IMR-90 (cell line): ENCODE measurements at regions not wholly inside any gene's neighbourhood (a gene's known extent, or its start where the extent isn't known, plus 50 kb on each side); places are given as distances from the start of the nearest gene placed in this dataset.

ENCODE experiments used
- ATAC-seq: fragments of 200-7000 bp; cut with Tn5 transposase; 2 replicates; pipeline ENCODE4 v1.9.1; 2020; ENCODE audit warnings: low read depth, mild to moderate bottlenecking, moderate library complexity
- BruUV-seq: library from RNA; stranded (reverse); fragments of 400-500 nt; replicated peaks from 2 replicates; lab custom pipeline; 2021; lab: Mats Ljungman, UMichigan
- CTCF ChIA-PET: fragments of 300-600 bp; formaldehyde crosslinking; extraction: SDS; loops from one replicate; lab custom pipeline; 2021; ENCODE audit warnings: antibody characterized with exemption; lab: Yijun Ruan, JAX
- POLR2A ChIA-PET: fragments of 300-600 bp; sonication (Branson Sonifier 250); formaldehyde crosslinking; loops from one replicate; lab custom pipeline; 2022; ENCODE audit warnings: antibody characterized with exemption; ENCODE audit not compliant: unreplicated experiment; lab: Charles Lee
- DNase-seq: peaks from one replicate; pipeline ENCODE4 v3.0.0; 2013
- H2AFZ ChIP-seq: replicated peaks from 2 replicates; pipeline ENCODE3; 2013; ENCODE audit warnings: low read length, mild to moderate bottlenecking; ENCODE audit not compliant: poor library complexity
- H2AK5ac ChIP-seq: 2 replicates; pipeline ENCODE4 v1.6.1; 2013; ENCODE audit warnings: low read depth, low read length, inconsistent platforms
- H2AK9ac ChIP-seq: replicated peaks from 2 replicates; pipeline ENCODE3; 2013; ENCODE audit warnings: mild to moderate bottlenecking, low read depth, low read length, moderate library complexity; ENCODE audit not compliant: poor library complexity
- H2BK120ac ChIP-seq: 2 replicates; pipeline ENCODE4 v1.6.1; 2013; ENCODE audit warnings: low read depth, low read length, inconsistent platforms
- H2BK15ac ChIP-seq: 3 replicates; pipeline ENCODE4 v1.6.1; 2013; ENCODE audit warnings: low read depth, low read length, inconsistent platforms
- H2BK20ac ChIP-seq: 2 replicates; pipeline ENCODE4 v1.6.1; 2013; ENCODE audit warnings: low read depth, mild to moderate bottlenecking, inconsistent platforms, low read length, moderate library complexity
- H2BK5ac ChIP-seq: 2 replicates; pipeline ENCODE4 v1.6.1; 2013; ENCODE audit warnings: mild to moderate bottlenecking, low read depth, low read length, inconsistent platforms; ENCODE audit not compliant: poor library complexity, severe bottlenecking
- H3K14ac ChIP-seq: replicated peaks from 2 replicates; pipeline ENCODE4 v1.6.1; 2013; ENCODE audit warnings: low read depth, low read length, inconsistent platforms
- H3K18ac ChIP-seq: 2 replicates; pipeline ENCODE4 v1.6.1; 2013; ENCODE audit warnings: low read depth, low read length, control low read depth
- H3K23ac ChIP-seq: 2 replicates; pipeline ENCODE4 v1.6.1; 2013; ENCODE audit warnings: low read depth, low read length, inconsistent platforms
- H3K27ac ChIP-seq: 2 replicates; pipeline ENCODE4 v1.5.1; 2013; ENCODE audit warnings: mild to moderate bottlenecking, control low read depth, low read length; ENCODE audit not compliant: insufficient read depth
- H3K27me3 ChIP-seq: 2 replicates; pipeline ENCODE4 v1.6.1; 2013; ENCODE audit warnings: low read length; ENCODE audit not compliant: control insufficient read depth, insufficient read depth
- H3K36me3 ChIP-seq: 2 replicates; pipeline ENCODE4 v1.6.1; 2013; ENCODE audit warnings: low read length, mixed read lengths; ENCODE audit not compliant: control insufficient read depth, insufficient read depth
- H3K4ac ChIP-seq: 2 replicates; pipeline ENCODE4 v1.6.1; 2013; ENCODE audit warnings: low read depth, low read length, inconsistent platforms
- H3K4me1 ChIP-seq: 2 replicates; pipeline ENCODE4 v1.6.1; 2013; ENCODE audit warnings: low read length, mixed read lengths; ENCODE audit not compliant: control insufficient read depth, insufficient read depth
- H3K4me2 ChIP-seq: 2 replicates; pipeline ENCODE4 v1.6.1; 2013; ENCODE audit warnings: low read depth, mild to moderate bottlenecking, control low read depth, low read length, moderate library complexity
- H3K4me3 ChIP-seq: 2 replicates; pipeline ENCODE4 v1.5.1; 2013; ENCODE audit warnings: low read depth, mild to moderate bottlenecking, control low read depth, low read length, moderate library complexity; ENCODE audit not compliant: insufficient read depth
- H3K56ac ChIP-seq: 2 replicates; pipeline ENCODE4 v1.6.1; 2013; ENCODE audit warnings: low read length, inconsistent platforms; ENCODE audit not compliant: insufficient read depth; ENCODE audit errors: extremely low read depth
- H3K79me1 ChIP-seq, 2 experiments: 2 replicates each; pipeline ENCODE4 v1.6.1; 2013; ENCODE audit warnings: low read length in 2 of 2, inconsistent platforms in 1 of 2, low read depth in 1 of 2
- H3K9ac ChIP-seq: 2 replicates; pipeline ENCODE4 v1.6.1; 2013; ENCODE audit warnings: low read depth, low read length, control low read depth
- H3K9me1 ChIP-seq: 2 replicates; pipeline ENCODE4 v1.6.1; 2013; ENCODE audit warnings: low read length, inconsistent platforms; ENCODE audit not compliant: insufficient read depth
- H3K9me3 ChIP-seq: 2 replicates; pipeline ENCODE4 v1.6.1; 2013; ENCODE audit warnings: low read length; ENCODE audit not compliant: control insufficient read depth, insufficient read depth
- H4K20me1 ChIP-seq: 2 replicates; pipeline ENCODE4 v1.6.1; 2013; ENCODE audit warnings: low read length, inconsistent platforms; ENCODE audit not compliant: insufficient read depth
- H4K5ac ChIP-seq: 2 replicates; pipeline ENCODE4 v1.6.1; 2013; ENCODE audit warnings: mild to moderate bottlenecking, low read depth, low read length, control low read depth
- H4K8ac ChIP-seq, 2 experiments: 2 replicates each; pipeline ENCODE4 v1.6.1; 2013; ENCODE audit warnings: low read depth in 2 of 2, low read length in 2 of 2, control low read depth in 1 of 2, inconsistent platforms in 1 of 2
- H4K91ac ChIP-seq: 2 replicates; pipeline ENCODE4 v1.6.1; 2013; ENCODE audit warnings: low read depth, low read length, inconsistent platforms; ENCODE audit not compliant: insufficient read depth
- BHLHE40 ChIP-seq: fragments of 150-350 bp; IDR thresholded peaks from 2 replicates; pipeline ENCODE4 v1.6.1; 2016; ENCODE audit warnings: mild to moderate bottlenecking, low read depth, low read length
- CEBPB ChIP-seq: IDR thresholded peaks from 2 replicates; pipeline ENCODE4 v1.6.1; 2012; ENCODE audit warnings: low read depth, low read length, improper control_type of control experiment
- CHD1 ChIP-seq: IDR thresholded peaks from 2 replicates; pipeline ENCODE4 v1.6.1; 2012; ENCODE audit warnings: low read depth, low read length, improper control_type of control experiment
- FOS ChIP-seq: fragments of 150-350 bp; IDR thresholded peaks from 2 replicates; pipeline ENCODE4 v1.6.1; 2016; ENCODE audit warnings: low read depth, low read length
- MAFK ChIP-seq: IDR thresholded peaks from 2 replicates; pipeline ENCODE4 v1.6.1; 2012; ENCODE audit warnings: low read depth, low read length, improper control_type of control experiment
- MAZ ChIP-seq: IDR thresholded peaks from 2 replicates; pipeline ENCODE4 v1.6.1; 2012; ENCODE audit warnings: low read depth, mild to moderate bottlenecking, low read length, improper control_type of control experiment, moderate library complexity, borderline replicate concordance
- MXI1 ChIP-seq: IDR thresholded peaks from 2 replicates; pipeline ENCODE4 v1.6.1; 2012; ENCODE audit warnings: low read depth, mild to moderate bottlenecking, low read length, moderate library complexity, borderline replicate concordance
- NFE2L2 ChIP-seq: fragments of 150-350 bp; IDR thresholded peaks from 2 replicates; pipeline ENCODE4 v1.6.1; 2016; ENCODE audit warnings: low read depth, mild to moderate bottlenecking, low read length
- POLR2A ChIP-seq: IDR thresholded peaks from 2 replicates; pipeline ENCODE4 v1.6.1; 2012; ENCODE audit warnings: mild to moderate bottlenecking, low read depth, low read length
- RAD21 ChIP-seq: IDR thresholded peaks from 2 replicates; pipeline ENCODE4 v1.6.1; 2012; ENCODE audit warnings: low read length, improper control_type of control experiment
- RCOR1 ChIP-seq: IDR thresholded peaks from 2 replicates; pipeline ENCODE4 v1.6.1; 2012; ENCODE audit warnings: mild to moderate bottlenecking, low read length, improper control_type of control experiment; ENCODE audit not compliant: insufficient replicate concordance
- RFX5 ChIP-seq: IDR thresholded peaks from 2 replicates; pipeline ENCODE4 v1.8.0; 2012; ENCODE audit warnings: low read depth, mild to moderate bottlenecking, low read length, moderate library complexity
- SMC3 ChIP-seq: fragments of 150-350 bp; IDR thresholded peaks from 2 replicates; pipeline ENCODE4 v1.6.1; 2016; ENCODE audit warnings: low read depth, mild to moderate bottlenecking, antibody characterized with exemption, low read length, moderate library complexity
- WGBS, 2 experiments: methylation state at CpG; one replicate each; pipeline versions ENCODE4 v1.1.5 to v1.1.7; 2013; ENCODE audit warnings: missing lambda C conversion rate in 2 of 2; ENCODE audit not compliant: insufficient read length in 1 of 2; ENCODE audit errors: extremely low coverage in 2 of 2; 5-methylcytosine and 5-hydroxymethylcytosine counted together
- dilution Hi-C: fragments of 300-500 bp; cut with HindIII; formaldehyde crosslinking; loops from one replicate; pipeline ENCODE4 v1.14.3; 2018; ENCODE audit warnings: low sequenced_read_pairs; ENCODE audit not compliant: unreplicated experiment
- in situ Hi-C: fragments of 300-500 bp; cut with MboI; formaldehyde crosslinking; loops from 3 replicates; pipeline ENCODE4 v1.14.3; 2019; ENCODE audit warnings: low sequenced_read_pairs, inconsistent platforms, mixed read lengths
- intact Hi-C: fragments of 100-400 bp; cut with micrococcal nuclease; formaldehyde crosslinking; loops from 2 replicates; pipeline ENCODE4 v1.10.0; 2022
- TF ChIP-seq, protein P1 (sequence below): fragments of 150-350 bp; IDR thresholded peaks from 2 replicates; pipeline ENCODE4 v1.6.1; 2016; ENCODE audit warnings: low read depth, mild to moderate bottlenecking, low read length, moderate library complexity, borderline replicate concordance
- TF ChIP-seq, protein P2 (sequence below): fragments of 150-350 bp; IDR thresholded peaks from 2 replicates; pipeline ENCODE4 v1.6.1; 2017; ENCODE audit warnings: mild to moderate bottlenecking, antibody characterized with exemption, low read length, low read depth
- TF ChIP-seq, protein P3 (sequence below): conservative IDR thresholded peaks from 2 replicates; pipeline ENCODE4 v1.5.1; 2012; ENCODE audit warnings: mild to moderate bottlenecking, low read depth, low read length, improper control_type of control experiment

DNA sequence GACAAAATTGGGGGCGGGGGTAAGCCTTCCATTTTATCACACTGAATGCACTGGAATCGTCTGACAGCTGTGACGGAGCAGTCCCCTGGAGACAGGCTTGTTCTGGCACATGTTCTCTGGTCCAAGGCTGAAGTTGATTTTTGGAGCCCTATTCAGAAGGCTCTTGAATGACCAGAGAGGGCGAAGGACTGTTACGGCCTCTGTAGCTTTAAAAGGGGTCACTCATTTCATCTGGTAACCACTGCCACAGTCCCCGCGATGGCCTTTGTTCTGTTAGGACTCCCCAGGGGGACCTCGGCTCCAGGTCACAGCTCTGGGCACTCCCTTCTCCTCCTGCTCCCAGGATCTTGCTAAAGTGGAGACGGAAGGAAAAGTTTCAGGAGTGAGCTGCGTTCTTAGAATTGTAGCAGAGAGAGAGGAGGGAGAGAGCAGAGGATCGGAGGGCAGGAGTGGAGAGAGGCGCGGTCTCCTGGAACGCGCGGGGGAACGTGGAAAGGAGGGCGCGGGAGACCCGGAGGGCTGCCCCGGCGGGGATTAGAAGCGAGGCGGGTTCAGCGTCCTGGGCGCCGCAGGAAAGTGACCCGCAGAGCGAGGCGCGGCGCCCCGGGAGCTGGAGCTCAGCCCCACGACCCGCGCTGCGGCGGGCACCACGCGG lies 134.3 kb upstream of the MYO16 start:
- Histone ChIP-seq H3K79me1 (no peaks in the 10 kb centered on the region), H2AFZ (no peak overlapping the region), H2AK9ac (no peak overlapping the region), H2BK20ac (no peak overlapping the region), H4K8ac (no peak overlapping the region), H3K9me1 (no peaks in the 10 kb centered on the region), H3K4ac (no peak overlapping the region), H3K14ac (no peak overlapping the region), H3K18ac (no peak overlapping the region), H3K9ac (no peak overlapping the region), H2BK120ac (no peak overlapping the region), H4K5ac (no peak overlapping the region), H3K9me3 (no peaks in the 10 kb centered on the region; the same call in 1 of the 2 replicates), H3K56ac (no peak overlapping the region), H3K23ac (no peak overlapping the region), H2AK5ac (no peak overlapping the region), H3K4me2 (no peak overlapping the region; the same call in 1 of the 2 replicates), H4K20me1 (no peaks in the 10 kb centered on the region), H3K27ac (no peak overlapping the region), H2BK15ac (no peak overlapping the region), H3K4me3 (no peak overlapping the region), H2BK5ac (no peak overlapping the region), H3K36me3 (no peaks in the 10 kb centered on the region), H3K4me1 (no peaks in the 10 kb centered on the region), H3K27me3 (peaks cover 27% of the 10 kb centered on the region), H4K91ac (no peak overlapping the region)
- dilution Hi-C loops (no loop called here), in situ Hi-C loops (no loop called here), intact Hi-C loops (no loop called here)
- ChIA-PET POLR2A (no interaction called here), CTCF (no interaction called here)
- WGBS, 2 experiments, result 2% methylated on average over 18 of the region's 40 CpGs; no CpG with 5 or more reads in 1 of the 2 experiments
- DNase-seq, result no peak
- ATAC-seq, result no peak
- TF ChIP-seq, protein P1, sequence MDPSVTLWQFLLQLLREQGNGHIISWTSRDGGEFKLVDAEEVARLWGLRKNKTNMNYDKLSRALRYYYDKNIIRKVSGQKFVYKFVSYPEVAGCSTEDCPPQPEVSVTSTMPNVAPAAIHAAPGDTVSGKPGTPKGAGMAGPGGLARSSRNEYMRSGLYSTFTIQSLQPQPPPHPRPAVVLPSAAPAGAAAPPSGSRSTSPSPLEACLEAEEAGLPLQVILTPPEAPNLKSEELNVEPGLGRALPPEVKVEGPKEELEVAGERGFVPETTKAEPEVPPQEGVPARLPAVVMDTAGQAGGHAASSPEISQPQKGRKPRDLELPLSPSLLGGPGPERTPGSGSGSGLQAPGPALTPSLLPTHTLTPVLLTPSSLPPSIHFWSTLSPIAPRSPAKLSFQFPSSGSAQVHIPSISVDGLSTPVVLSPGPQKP, result no peak
- no peak for TF ChIP-seq POLR2A
- TF ChIP-seq NFE2L2, result no peak
- TF ChIP-seq BHLHE40, result no peak
- TF ChIP-seq MAFK, result no peak
- TF ChIP-seq, protein P2, sequence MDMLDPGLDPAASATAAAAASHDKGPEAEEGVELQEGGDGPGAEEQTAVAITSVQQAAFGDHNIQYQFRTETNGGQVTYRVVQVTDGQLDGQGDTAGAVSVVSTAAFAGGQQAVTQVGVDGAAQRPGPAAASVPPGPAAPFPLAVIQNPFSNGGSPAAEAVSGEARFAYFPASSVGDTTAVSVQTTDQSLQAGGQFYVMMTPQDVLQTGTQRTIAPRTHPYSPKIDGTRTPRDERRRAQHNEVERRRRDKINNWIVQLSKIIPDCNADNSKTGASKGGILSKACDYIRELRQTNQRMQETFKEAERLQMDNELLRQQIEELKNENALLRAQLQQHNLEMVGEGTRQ, result no peak
- no peak for TF ChIP-seq MXI1
- TF ChIP-seq FOS, result no peak
- no peak for TF ChIP-seq RFX5
- TF ChIP-seq MAZ, result no peak
- TF ChIP-seq CHD1, result no peak
- no peak for TF ChIP-seq RAD21
- no peak for TF ChIP-seq RCOR1
- TF ChIP-seq, protein P3, sequence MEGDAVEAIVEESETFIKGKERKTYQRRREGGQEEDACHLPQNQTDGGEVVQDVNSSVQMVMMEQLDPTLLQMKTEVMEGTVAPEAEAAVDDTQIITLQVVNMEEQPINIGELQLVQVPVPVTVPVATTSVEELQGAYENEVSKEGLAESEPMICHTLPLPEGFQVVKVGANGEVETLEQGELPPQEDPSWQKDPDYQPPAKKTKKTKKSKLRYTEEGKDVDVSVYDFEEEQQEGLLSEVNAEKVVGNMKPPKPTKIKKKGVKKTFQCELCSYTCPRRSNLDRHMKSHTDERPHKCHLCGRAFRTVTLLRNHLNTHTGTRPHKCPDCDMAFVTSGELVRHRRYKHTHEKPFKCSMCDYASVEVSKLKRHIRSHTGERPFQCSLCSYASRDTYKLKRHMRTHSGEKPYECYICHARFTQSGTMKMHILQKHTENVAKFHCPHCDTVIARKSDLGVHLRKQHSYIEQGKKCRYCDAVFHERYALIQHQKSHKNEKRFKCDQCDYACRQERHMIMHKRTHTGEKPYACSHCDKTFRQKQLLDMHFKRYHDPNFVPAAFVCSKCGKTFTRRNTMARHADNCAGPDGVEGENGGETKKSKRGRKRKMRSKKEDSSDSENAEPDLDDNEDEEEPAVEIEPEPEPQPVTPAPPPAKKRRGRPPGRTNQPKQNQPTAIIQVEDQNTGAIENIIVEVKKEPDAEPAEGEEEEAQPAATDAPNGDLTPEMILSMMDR, result no peak
- no peak for TF ChIP-seq SMC3
- no peak for TF ChIP-seq CEBPB
- BruUV-seq, result no TSS peak
